ENCODE measurements at regions not wholly inside any gene's neighbourhood (a gene's known extent, or its start where the extent isn't known, plus 50 kb on each side); places are given as distances from the start of the nearest gene placed in this dataset.
"Not testable (repeated sequence)": the region's sequence is repeated elsewhere in the genome, so short reads cannot be mapped to it uniquely, and the experiment has no call there.

DNA sequence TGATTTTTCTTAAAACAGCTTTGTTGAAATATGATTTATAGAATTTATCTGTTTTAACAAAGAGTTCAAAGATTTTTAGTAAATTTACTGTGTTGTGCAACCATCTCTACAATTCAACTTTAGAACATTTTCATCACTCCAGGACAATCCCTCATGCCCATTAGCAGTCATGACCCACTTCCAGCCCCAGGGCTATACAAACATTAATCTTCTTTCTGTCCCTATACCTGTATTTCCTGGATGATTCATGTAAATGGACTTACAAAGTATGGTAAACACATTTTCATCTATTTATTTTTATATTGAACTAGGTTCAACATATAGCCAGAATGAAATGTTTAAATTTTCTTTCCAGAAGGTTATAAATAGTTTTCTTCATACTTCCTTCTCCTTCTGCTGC is 127.8 kb upstream of the CCDC180 start:
- Histone ChIP-seq H3K79me2 (ENCODE audit: insufficient read depth, low read length) (no peaks in the 10 kb centered on the region), H3K36me3 (replicated peaks in 1 of 2; ENCODE audit: control insufficient read depth in 1 of 2, insufficient read depth in 2 of 2, low read length in 2 of 2) (no peaks in the 10 kb centered on the region), H3K27ac (ENCODE audit: low read depth in 1 of 2, low read length in 2 of 2) (no peak overlapping the region), H3K4me1 (ENCODE audit: control insufficient read depth in 1 of 2, insufficient read depth in 2 of 2, low read length in 2 of 2) (no peaks in the 10 kb centered on the region), H3K4me3 (replicated peaks in 1 of 3; ENCODE audit: low read depth in 2 of 3, low read length in 3 of 3) (no peak overlapping the region), H2AFZ (ENCODE audit: insufficient read depth, low read depth, low read length, poor library complexity, severe bottlenecking) (no peak overlapping the region), H3K27me3 (ENCODE audit: control insufficient read depth in 2 of 2, insufficient read depth in 2 of 2, low read length in 2 of 2) (no peaks in the 10 kb centered on the region), H3K9me3 (replicated peaks in 1 of 2; ENCODE audit: control insufficient read depth in 1 of 2, insufficient read depth in 1 of 2, low read length in 2 of 2) (no peaks in the 10 kb centered on the region), H4K20me1 (ENCODE audit: insufficient read depth, low read length) (no peaks in the 10 kb centered on the region), H3K9ac (ENCODE audit: insufficient read depth, low read length, poor library complexity, severe bottlenecking) (no peak overlapping the region), H3K4me2 (replicated peaks; ENCODE audit: extremely low read depth, low read length, poor library complexity, severe bottlenecking) (no peak overlapping the region)
- no peaks in the 10 kb centered on the region for H3K36me3 Mint-ChIP-seq
- H3K4me3 Mint-ChIP-seq: no peak overlapping the region
- H3K27me3 Mint-ChIP-seq (ENCODE audit: low read depth in 3 of 3): peaks cover 0 to 10% (median 6%) of the 10 kb centered on the region in 3 donors
- TF ChIP-seq, protein P1, sequence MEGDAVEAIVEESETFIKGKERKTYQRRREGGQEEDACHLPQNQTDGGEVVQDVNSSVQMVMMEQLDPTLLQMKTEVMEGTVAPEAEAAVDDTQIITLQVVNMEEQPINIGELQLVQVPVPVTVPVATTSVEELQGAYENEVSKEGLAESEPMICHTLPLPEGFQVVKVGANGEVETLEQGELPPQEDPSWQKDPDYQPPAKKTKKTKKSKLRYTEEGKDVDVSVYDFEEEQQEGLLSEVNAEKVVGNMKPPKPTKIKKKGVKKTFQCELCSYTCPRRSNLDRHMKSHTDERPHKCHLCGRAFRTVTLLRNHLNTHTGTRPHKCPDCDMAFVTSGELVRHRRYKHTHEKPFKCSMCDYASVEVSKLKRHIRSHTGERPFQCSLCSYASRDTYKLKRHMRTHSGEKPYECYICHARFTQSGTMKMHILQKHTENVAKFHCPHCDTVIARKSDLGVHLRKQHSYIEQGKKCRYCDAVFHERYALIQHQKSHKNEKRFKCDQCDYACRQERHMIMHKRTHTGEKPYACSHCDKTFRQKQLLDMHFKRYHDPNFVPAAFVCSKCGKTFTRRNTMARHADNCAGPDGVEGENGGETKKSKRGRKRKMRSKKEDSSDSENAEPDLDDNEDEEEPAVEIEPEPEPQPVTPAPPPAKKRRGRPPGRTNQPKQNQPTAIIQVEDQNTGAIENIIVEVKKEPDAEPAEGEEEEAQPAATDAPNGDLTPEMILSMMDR (IDR thresholded peaks at IDR 0.05): no peak
- no peak for DNase-seq
- intact Hi-C loops (cut with micrococcal nuclease): no loop called here
- H3K4me1 Mint-ChIP-seq: peaks cover 1% of the 10 kb centered on the region
- no peak overlapping the region for H3K27ac Mint-ChIP-seq
- peaks cover 0 to 9% (median under 1%) of the 10 kb centered on the region in 7 donors for H3K9me3 Mint-ChIP-seq

DNA sequence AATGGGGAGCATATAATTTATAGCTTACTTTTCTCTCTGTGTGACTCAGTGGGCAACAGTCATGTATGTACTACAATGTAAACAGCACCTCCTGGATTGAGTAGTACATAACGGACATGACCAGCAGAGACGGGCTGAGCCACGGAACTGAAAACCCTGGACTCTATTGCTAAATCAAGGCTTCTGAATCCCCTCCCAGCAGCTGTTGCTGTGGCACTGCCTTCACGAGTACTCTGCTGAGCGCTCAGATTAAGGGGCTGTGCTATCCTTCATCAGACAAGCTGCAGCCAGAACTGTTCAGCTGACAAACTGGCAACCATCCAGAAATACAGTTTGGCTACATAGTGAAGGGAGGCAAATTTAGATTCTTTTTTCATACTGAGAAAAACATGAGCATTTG is 131.3 kb upstream of the CCDC180 start:
- no peak overlapping the region for H3K9ac ChIP-seq (ENCODE audit: insufficient read depth, low read length, poor library complexity, severe bottlenecking)
- no peaks in the 10 kb centered on the region for H3K9me3 ChIP-seq (replicated peaks in 1 of 2; ENCODE audit: control insufficient read depth in 1 of 2, insufficient read depth in 1 of 2, low read length in 2 of 2)
- TF ChIP-seq, protein P1 (IDR thresholded peaks at IDR 0.05): no peak
- peaks cover 1% of the 10 kb centered on the region for H3K4me1 Mint-ChIP-seq
- intact Hi-C loops (cut with micrococcal nuclease): no loop called here
- peaks cover 0 to 12% (median 10%) of the 10 kb centered on the region in 3 donors for H3K27me3 Mint-ChIP-seq (ENCODE audit: low read depth in 3 of 3)
- H3K27me3 ChIP-seq (ENCODE audit: control insufficient read depth in 2 of 2, insufficient read depth in 2 of 2, low read length in 2 of 2): no peaks in the 10 kb centered on the region
- no peak overlapping the region for H3K4me3 ChIP-seq (replicated peaks in 1 of 3; ENCODE audit: low read depth in 2 of 3, low read length in 3 of 3)
- H3K27ac Mint-ChIP-seq: no peak overlapping the region
- no peak for DNase-seq
- no peak overlapping the region for H3K4me3 Mint-ChIP-seq
- H3K4me2 ChIP-seq (replicated peaks; ENCODE audit: extremely low read depth, low read length, poor library complexity, severe bottlenecking): no peak overlapping the region
- no peaks in the 10 kb centered on the region for H3K79me2 ChIP-seq (ENCODE audit: insufficient read depth, low read length)
- no peaks in the 10 kb centered on the region for H3K4me1 ChIP-seq (ENCODE audit: control insufficient read depth in 1 of 2, insufficient read depth in 2 of 2, low read length in 2 of 2)
- no peaks in the 10 kb centered on the region for H3K36me3 Mint-ChIP-seq
- H3K9me3 Mint-ChIP-seq: peaks cover 4 to 10% (median 9%) of the 10 kb centered on the region in 7 donors
- H3K36me3 ChIP-seq (replicated peaks in 1 of 2; ENCODE audit: control insufficient read depth in 1 of 2, insufficient read depth in 2 of 2, low read length in 2 of 2): no peaks in the 10 kb centered on the region
- 77% methylated on average over 3 of the region's 5 CpGs for WGBS (ENCODE audit: insufficient coverage)
- H4K20me1 ChIP-seq (ENCODE audit: insufficient read depth, low read length): no peaks in the 10 kb centered on the region
- H3K27ac ChIP-seq (ENCODE audit: low read depth in 1 of 2, low read length in 2 of 2): no peak overlapping the region
- no peak overlapping the region for H2AFZ ChIP-seq (ENCODE audit: insufficient read depth, low read depth, low read length, poor library complexity, severe bottlenecking)

DNA sequence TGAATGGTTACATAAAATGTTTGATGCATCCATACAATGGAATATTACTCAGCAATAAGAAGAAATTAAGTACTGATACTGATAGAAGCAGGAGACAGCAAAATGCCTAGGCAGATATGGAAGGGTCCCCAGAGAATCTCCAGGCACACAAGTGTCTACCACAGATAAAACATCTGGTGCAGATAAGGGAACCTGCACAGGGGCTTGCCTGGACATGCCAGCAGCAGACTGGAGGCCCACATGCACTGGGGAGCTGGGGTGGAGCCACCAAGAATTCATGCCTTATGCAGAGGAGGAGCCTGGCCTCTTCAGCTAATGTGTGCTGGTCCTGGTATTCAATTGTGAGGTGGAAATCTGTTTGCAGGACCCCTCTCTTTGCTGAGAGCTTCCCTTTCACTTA is 129.2 kb upstream of the CTSV start:
- H3K27me3 ChIP-seq (ENCODE audit: control insufficient read depth in 2 of 2, insufficient read depth in 2 of 2, low read length in 2 of 2); H4K20me1 ChIP-seq (ENCODE audit: insufficient read depth, low read length); H3K4me3 Mint-ChIP-seq; H3K79me2 ChIP-seq (ENCODE audit: insufficient read depth, low read length); H3K4me1 Mint-ChIP-seq; H2AFZ ChIP-seq (ENCODE audit: insufficient read depth, low read depth, low read length, poor library complexity, severe bottlenecking); H3K4me2 ChIP-seq (replicated peaks; ENCODE audit: extremely low read depth, low read length, poor library complexity, severe bottlenecking); H3K9me3 ChIP-seq (replicated peaks in 1 of 2; ENCODE audit: control insufficient read depth in 1 of 2, insufficient read depth in 1 of 2, low read length in 2 of 2); intact Hi-C loops (cut with micrococcal nuclease); DNase-seq; H3K9me3 Mint-ChIP-seq; H3K9ac ChIP-seq (ENCODE audit: insufficient read depth, low read length, poor library complexity, severe bottlenecking); H3K27me3 Mint-ChIP-seq (ENCODE audit: low read depth in 3 of 3); H3K27ac Mint-ChIP-seq; H3K4me1 ChIP-seq (ENCODE audit: control insufficient read depth in 1 of 2, insufficient read depth in 2 of 2, low read length in 2 of 2); H3K36me3 ChIP-seq (replicated peaks in 1 of 2; ENCODE audit: control insufficient read depth in 1 of 2, insufficient read depth in 2 of 2, low read length in 2 of 2); H3K4me3 ChIP-seq (replicated peaks in 1 of 3; ENCODE audit: low read depth in 2 of 3, low read length in 3 of 3); H3K27ac ChIP-seq (ENCODE audit: low read depth in 1 of 2, low read length in 2 of 2); H3K36me3 Mint-ChIP-seq: not testable (repeated sequence)

All from CD14-positive monocyte (primary cell).